ENCODE measurements at regions not wholly inside any gene's neighbourhood (a gene's known extent, or its start where the extent isn't known, plus 50 kb on each side); places are given as distances from the start of the nearest gene placed in this dataset.

- TF ChIP-seq CTCF (IDR thresholded peaks at IDR 0.05) = no peak
- no peak for TF ChIP-seq POLR2A (IDR thresholded peaks at IDR 0.05)
- no peak for TF ChIP-seq POLR2AphosphoS5 (IDR thresholded peaks at IDR 0.05)
These were observed 162.7 kb downstream of the BTG1 start for GRCh38 chr12:91982946-91983345.
